GM23248 (cell line): ENCODE measurements at regions not wholly inside any gene's neighbourhood (a gene's known extent, or its start where the extent isn't known, plus 50 kb on each side); places are given as distances from the start of the nearest gene placed in this dataset.

Experiments
- EZH2 ChIP-seq: fragments of 200-600 bp; sonication (generic); IDR thresholded peaks from 2 replicates; pipeline ENCODE4 v1.6.1; 2018; ENCODE audit warnings: antibody characterized with exemption, mild to moderate bottlenecking; ENCODE audit not compliant: insufficient read depth, poor library complexity, severe bottlenecking
- EZH2phosphoT487 ChIP-seq: fragments of 200-600 bp; sonication (generic); IDR thresholded peaks from 2 replicates; pipeline ENCODE4 v1.6.1; 2018; ENCODE audit warnings: antibody characterized with exemption, moderate library complexity, mild to moderate bottlenecking, low read depth; ENCODE audit not compliant: insufficient read depth

- TF ChIP-seq EZH2: no peak
- no peak for TF ChIP-seq EZH2phosphoT487
Observed at GRCh38 chr1:36560621-36561360, 78.1 kb upstream of the CSF3R start.
